HEK293 (cell line): ENCODE measurements at regions not wholly inside any gene's neighbourhood (a gene's known extent, or its start where the extent isn't known, plus 50 kb on each side); places are given as distances from the start of the nearest gene placed in this dataset.

ENCODE experiments used
- ATF2 ChIP-seq: fragments of 450-650 bp; formaldehyde crosslinking; IDR thresholded peaks from 2 replicates; pipeline ENCODE4 v1.5.1; 2016; ENCODE audit warnings: missing biosample characterization, missing genetic modification characterization, low read depth
- CTCF ChIP-seq: fragments of 450-650 bp; formaldehyde crosslinking; IDR thresholded peaks from 2 replicates; pipeline ENCODE4 v1.5.1; 2016; ENCODE audit warnings: missing biosample characterization, missing genetic modification characterization
- IKZF3 ChIP-seq: fragments of 450-650 bp; IDR thresholded peaks from 2 replicates; pipeline ENCODE4 v1.5.0; 2018; ENCODE audit warnings: missing biosample characterization, mild to moderate bottlenecking, missing genetic modification characterization, moderate library complexity
- REST ChIP-seq: fragments of 450-650 bp; formaldehyde crosslinking; IDR thresholded peaks from 2 replicates; pipeline ENCODE4 v1.5.1; 2016; ENCODE audit warnings: missing biosample characterization, missing genetic modification characterization
- SP2 ChIP-seq: fragments of 450-650 bp; formaldehyde crosslinking; IDR thresholded peaks from 2 replicates; pipeline ENCODE4 v1.5.1; 2016; ENCODE audit warnings: missing biosample characterization, missing genetic modification characterization
- TRIM28 ChIP-seq: IDR thresholded peaks from 2 replicates; pipeline ENCODE4 v1.6.1; 2011; ENCODE audit warnings: low read length, control low read depth, borderline replicate concordance
- ZBTB26 ChIP-seq: fragments of 450-650 bp; formaldehyde crosslinking; optimal IDR thresholded peaks from 2 replicates; pipeline ENCODE3; 2016; ENCODE audit warnings: missing biosample characterization, mild to moderate bottlenecking, missing genetic modification characterization
- ZNF214 ChIP-seq: fragments of 450-650 bp; formaldehyde crosslinking; IDR thresholded peaks from 2 replicates; pipeline ENCODE4 v1.5.1; 2017; ENCODE audit warnings: missing biosample characterization, mild to moderate bottlenecking, missing genetic modification characterization, borderline replicate concordance
- ZNF23 ChIP-seq: fragments of 450-650 bp; formaldehyde crosslinking; IDR thresholded peaks from 2 replicates; pipeline ENCODE4 v1.5.1; 2016; ENCODE audit warnings: missing biosample characterization, missing genetic modification characterization, borderline replicate concordance
- ZNF274 ChIP-seq, 2 experiments: fragments of 200-500 bp in 1 of 2; fragments of 450-650 bp in 1 of 2; sonication (Bioruptor generic) in 1 of 2; formaldehyde crosslinking in 1 of 2; IDR thresholded peaks; 2 replicates each; pipeline versions ENCODE4 v1.5.1 to v1.6.1; 2014 to 2016; ENCODE audit warnings: borderline replicate concordance in 1 of 2, inconsistent platforms in 1 of 2, low read length in 1 of 2, missing biosample characterization in 1 of 2, missing genetic modification characterization in 1 of 2
- ZNF280C ChIP-seq: fragments of 450-650 bp; formaldehyde crosslinking; IDR thresholded peaks from 2 replicates; pipeline ENCODE4 v1.5.1; 2016; ENCODE audit warnings: missing biosample characterization, missing genetic modification characterization
- ZNF423 ChIP-seq: fragments of 450-650 bp; formaldehyde crosslinking; IDR thresholded peaks from 2 replicates; pipeline ENCODE4 v1.5.1; 2016; ENCODE audit warnings: missing biosample characterization, missing genetic modification characterization
- ZNF664 ChIP-seq: fragments of 450-650 bp; formaldehyde crosslinking; IDR thresholded peaks from 2 replicates; pipeline ENCODE4 v1.5.1; 2016; ENCODE audit warnings: missing biosample characterization, missing genetic modification characterization
- ZNF792 ChIP-seq: fragments of 450-650 bp; formaldehyde crosslinking; IDR thresholded peaks from 2 replicates; pipeline ENCODE4 v1.5.1; 2016; ENCODE audit warnings: missing biosample characterization, missing genetic modification characterization

GRCh38 chr1:69104894-69105293, 462.8 kb upstream of the LRRC7 start:
- TF ChIP-seq IKZF3 (tag by site-specific recombination) (no peak), REST (no peak), ATF2 (no peak), ZNF792 (tag by site-specific recombination) (no peak), SP2 (tag by site-specific recombination) (no peak), ZNF274 (IDR thresholded peaks at IDR 0.05; ENCODE audit: low read length) (no peak), ZNF274 (tag by site-specific recombination; IDR thresholded peaks at IDR 0.05; ENCODE audit: borderline replicate concordance) (no peak), ZNF280C (no peak), CTCF (tag by site-specific recombination) (no peak), TRIM28 (no peak), ZBTB26 (tag by site-specific recombination) (no peak), ZNF214 (tag by site-specific recombination) (no peak), ZNF664 (no peak), ZNF23 (tag by site-specific recombination) (no peak), ZNF423 (tag by site-specific recombination) (no peak)
